ENCODE measurements at regions not wholly inside any gene's neighbourhood (a gene's known extent, or its start where the extent isn't known, plus 50 kb on each side); places are given as distances from the start of the nearest gene placed in this dataset.
"Not testable (repeated sequence)": the region's sequence is repeated elsewhere in the genome, so short reads cannot be mapped to it uniquely, and the experiment has no call there.

DNA sequence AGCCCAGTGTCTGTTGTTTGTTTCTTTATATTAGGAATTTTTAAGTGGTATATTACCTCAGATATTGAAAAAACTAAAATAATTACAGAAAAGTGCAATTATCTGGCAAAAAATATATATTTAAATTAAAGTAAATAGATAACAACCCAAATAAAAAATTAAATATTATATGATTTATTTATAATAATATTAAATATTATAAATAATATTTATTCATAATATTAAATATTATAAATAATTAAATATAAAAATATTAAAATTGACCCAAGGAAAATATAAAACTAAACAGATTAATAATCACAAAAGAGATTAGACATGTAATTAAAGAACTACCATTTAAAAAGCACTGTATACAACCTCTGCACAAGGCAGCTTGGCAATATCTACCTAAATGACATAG lies 331.9 kb upstream of the POGK start:
- no peak for DNase-seq

DNA sequence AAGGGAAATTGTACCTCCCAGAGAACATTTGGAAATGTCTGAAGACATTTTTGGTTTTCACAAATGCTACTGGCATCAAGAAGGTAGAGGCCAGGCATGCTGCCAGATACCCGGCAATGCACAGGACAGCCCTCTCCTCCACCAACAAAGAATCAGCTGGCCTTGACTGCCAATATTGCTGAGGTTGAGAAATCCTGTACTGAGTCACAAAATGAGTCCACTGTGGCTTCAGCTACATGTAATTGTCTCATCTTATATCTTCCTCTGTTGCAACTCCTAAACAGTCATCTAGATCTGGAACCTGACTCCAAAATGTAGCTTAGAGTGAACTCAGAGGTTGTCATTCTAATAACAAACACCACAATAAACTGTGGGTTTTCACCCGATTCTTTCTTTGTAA lies 327.5 kb upstream of the POGK start:
- DNase-seq = no peak

DNA sequence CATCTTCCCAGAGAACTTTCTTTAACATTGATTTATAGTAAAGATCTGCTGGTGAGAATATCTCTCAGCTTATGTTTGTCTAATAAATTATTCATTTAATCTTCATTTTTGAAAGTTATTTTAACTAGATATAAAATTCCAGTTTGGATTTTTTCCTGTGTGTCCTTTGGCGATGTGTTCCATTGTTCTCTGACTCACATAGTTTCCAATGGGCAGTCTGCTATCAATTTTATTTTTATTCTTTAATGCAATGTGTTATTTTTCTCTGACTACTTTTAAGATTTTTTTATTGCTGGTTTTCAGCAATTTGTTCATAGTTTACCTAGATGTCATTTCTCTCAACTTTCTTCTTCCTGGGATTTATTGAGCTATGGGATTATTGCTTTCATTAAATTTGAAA lies 325.2 kb upstream of the POGK start:
- DNase-seq = no peak

DNA sequence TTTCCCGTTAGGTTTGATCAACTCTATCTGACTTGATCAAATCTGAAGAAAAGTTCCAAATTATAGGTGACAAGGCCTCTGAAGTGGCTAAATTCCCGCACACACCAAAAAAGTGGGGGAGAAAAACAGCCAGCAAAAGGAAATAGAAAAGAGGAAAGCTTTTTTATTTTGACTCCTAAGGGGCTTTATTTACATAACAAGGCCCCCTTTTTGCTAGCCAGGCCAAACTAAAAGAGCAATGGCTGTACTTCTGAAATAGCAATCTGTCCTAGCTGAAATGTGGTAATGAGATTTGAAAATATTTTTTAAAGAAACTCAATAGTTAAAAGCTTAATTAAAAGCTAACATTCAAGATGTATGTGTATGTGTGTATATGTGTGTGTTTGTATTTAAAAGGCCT lies 311.5 kb upstream of the POGK start:
- no peak for DNase-seq

DNA sequence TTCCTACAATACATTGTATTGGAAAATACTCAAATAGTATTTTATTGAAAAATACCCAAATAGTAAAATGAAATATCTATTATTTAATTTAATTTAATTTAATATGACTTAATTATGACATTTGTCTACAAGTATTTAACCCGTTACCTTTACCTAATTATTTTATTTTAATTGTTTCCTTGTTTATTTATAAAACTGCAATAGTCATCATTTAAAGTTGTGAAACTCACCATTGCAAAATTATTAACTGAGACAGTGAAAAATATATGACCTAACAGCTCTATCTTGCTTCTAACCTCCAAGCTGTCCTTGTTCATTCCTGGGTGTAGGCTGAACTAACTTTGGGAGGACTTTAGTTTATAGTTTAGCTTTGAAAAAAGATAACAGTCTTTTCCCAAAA lies 300.6 kb upstream of the POGK start:
- no peak for DNase-seq

DNA sequence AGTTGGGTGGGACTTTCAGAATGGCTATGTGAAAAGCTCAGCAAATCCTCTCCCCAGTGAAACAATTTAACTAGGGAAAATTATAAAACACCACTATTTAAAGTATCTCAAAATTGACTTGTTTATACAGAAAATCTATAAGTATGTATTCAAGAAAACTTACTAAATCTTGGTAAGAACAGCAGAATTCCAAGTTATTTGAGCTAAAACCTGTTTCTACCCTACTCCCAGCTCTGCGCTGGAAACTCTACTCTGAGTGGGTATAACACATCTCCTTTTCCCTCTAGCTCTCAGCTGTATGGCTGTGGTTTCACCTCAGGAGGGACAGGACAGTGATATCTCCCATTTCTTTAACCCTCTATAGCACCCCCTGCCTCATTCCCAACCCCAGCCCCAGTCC lies 295.2 kb upstream of the POGK start:
- DNase-seq = no peak

DNA sequence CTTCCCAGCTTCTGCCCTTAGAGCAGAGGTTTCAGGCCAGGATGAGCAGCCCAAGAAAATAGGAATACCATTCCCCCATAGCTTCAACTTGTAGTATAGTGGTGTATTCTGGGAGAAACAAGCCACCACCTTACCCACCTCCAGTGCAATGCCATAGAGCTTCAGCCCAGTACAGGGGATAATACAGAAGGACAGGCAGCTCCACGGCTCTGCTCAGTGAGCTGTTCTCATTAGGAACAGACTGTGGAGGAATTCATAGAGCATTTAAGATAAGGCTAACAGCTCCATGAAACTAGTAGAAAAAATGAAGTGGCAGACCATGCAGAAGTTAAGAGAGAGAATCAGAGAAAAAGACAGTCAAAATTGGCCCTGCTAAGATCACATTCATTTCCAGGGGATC lies 294.7 kb upstream of the POGK start:
- DNase-seq = no peak

DNA sequence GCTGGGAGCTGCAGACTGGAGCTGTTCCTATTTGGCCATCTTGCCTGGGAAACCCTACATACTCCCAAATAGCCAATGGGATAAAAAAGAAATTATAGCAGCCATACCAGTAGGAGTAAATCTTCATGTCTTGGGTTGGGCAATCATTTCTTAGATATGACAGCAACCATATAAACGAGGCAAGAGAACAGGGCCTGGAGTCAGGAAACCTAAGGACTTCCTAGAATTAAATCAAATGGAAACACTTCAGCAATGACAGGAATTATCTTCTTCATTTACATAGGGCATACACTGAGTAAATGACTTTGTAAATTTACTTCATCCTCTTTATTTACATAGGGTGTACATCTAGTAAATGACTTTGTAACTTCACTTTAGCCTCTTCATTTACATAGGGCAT lies 286.6 kb upstream of the POGK start:
- DNase-seq = no peak

DNA sequence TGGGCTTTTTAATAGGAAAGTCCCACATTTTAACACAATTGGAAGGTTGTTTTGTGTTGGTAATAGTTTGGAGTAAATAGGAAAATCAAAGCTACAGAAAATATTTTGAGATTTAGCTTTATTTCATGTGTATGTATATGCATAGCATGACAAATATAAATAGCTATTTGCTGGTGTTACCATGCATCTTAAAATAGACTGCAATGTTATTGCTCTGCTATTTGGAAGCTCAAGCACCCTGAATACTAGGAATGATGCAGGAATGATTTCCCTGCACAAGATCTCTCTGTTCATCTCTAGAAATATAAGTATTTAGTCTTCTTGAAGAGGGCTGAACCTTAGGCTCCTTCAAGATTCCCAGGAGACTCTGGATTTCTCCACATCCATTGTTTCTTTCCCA lies 268.3 kb upstream of the POGK start:
- no peak for DNase-seq

DNA sequence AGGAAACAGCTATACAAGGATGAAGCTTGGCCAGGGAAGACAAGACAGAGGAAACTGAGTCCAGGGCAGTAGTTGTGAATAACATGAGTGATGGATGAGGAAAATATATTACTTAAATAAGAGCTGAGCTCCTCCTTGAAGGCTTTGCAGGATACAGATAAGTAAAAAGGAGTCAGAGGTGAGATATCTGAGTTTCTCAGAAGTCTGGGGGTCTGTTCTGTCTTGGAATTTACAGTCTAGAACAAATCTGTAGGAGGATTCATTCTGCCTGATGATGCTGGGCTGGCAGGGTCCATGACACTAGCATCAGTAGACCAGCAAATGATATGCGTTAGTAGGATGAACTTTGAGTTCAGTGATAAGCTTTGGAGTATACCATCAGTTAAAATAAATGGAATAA lies 266.1 kb upstream of the POGK start:
- DNase-seq = no peak

DNA sequence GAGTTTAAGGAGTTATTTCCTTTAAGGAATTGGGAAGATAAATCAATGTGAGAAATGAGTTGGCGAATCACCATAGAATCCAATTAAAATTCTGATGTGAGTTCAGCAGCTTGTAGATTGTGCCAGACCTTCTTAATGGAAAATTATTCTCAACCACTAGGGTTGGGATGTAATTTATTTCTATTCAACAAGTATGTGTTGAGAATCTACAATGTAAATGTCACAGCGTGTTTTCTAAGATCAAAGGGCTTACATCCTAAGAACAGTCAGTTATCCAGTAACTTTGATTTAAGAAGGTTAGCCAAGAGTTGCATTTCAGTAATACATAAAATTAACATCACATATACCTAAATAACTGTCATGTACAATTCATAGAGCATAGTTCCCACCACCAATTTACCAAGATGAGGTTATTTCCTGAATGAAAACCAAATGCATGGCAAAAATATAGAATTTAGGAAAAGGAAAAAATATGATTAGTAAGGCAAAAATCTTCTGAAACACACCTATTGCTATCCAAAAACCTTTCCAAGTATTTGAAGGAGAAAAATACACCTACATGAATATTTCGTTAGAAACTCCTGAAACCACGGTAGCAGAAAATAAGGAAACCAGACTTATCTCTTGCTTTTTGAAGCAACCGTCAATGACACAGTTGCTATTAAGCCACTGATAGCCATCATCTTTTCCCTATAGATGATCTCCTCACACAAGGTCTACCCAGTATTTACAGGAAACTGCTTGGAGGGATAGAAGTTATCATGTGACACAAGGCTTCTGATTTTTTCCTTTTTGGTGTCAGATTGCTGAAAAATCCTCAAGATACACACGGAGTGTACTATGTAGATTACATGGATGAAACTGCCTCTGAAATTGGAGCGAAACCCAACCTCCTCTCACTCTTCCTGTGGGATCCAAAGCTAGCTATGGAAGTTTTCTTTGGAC lies 259.4 kb upstream of the POGK start:
- DNase-seq = no peak

DNA sequence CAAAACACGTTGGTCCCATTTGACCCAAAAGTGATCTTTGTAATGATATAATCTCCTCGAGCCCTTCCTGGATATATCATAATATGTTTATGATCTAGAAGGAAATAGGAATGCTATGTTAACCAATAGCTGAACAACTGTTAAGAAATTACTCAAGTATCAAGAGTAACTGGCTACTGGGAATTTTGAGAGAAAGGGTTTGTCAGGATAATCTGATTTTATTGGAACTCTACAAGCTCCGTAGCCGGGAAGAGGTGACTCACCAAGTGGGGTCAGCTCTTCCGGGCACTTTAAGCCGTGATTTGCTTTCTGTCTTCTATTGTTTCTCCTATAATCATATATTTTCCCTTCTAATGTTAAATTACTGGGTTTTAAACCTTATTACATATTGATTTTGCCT lies 250.5 kb upstream of the POGK start:
- no peak for DNase-seq

DNA sequence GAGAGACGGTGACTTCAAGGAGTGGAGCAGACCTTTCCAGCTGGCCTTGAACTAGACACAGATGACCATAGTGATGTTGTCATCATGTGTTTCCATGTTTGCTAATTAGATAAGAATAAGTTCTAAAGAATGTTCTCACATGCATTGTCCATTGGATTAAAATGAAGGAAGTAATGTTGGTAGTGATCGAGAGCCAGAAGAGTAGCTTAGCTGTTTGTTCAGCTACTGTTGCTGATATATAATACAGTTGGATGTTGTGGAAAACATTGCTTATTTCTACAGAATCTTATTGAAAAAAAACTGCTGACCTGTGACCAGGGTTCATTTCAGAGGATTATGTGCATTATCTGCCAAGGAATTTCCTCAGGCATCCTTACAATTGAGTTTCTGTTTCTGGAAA lies 249.1 kb upstream of the POGK start:
- DNase-seq = no peak

DNA sequence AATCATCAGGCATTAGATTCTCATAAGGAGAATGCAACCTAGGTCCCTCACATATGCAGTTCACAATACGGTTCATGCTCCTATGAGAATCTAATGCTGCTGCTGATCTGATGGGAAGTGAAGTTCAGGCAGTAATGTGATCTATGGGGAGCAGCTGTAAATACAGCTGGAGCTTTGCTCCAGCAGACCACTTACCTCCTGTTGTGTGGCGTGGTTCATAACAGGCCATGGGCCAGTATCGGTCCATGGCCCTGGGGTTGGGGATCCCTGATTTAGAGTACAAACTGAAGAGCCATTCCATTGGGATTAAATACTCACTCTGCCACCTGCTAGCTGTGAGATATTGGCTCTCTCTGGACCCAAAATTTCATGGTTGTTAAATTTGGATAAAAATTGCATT lies 244.6 kb upstream of the POGK start:
- DNase-seq = no peak

DNA sequence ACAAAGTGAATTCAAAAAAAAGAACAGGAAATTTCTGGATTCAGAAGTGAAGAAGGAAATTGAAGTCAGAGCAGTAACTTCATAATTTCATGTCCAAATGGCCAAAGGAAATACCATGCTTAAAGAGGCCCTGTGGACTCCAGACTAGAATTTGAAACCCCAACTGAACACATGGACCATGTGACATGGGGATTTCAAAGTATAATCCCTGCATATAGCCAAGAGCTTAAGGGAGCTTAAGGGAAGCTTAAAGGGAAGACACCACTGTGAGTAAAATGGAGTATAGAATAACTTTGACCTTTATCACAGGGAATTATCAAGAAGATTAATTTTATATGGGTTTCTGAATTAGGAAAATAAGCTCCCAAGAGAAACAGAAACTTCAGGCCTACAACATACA lies 241.8 kb upstream of the POGK start:
- no peak for DNase-seq

DNA sequence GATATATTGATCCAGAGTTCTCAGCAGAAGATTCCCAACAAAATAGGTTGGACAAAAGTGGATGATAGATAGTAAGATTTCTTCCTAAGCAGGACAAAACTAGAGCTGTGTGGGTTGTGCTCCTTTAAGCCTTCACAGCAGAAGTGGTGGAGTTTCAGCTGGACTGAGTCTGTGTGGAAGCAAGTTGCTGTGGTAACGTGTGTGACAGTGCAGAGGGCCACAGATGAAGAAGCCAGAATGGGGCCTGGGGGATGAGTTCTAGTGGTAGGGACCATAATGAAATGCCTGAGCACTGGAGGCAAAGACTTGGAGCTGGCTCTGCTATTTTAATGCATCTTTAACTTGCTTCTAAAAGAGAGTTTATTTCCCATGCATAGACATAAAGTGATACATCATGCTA lies 238.7 kb upstream of the POGK start:
- no peak for DNase-seq

DNA sequence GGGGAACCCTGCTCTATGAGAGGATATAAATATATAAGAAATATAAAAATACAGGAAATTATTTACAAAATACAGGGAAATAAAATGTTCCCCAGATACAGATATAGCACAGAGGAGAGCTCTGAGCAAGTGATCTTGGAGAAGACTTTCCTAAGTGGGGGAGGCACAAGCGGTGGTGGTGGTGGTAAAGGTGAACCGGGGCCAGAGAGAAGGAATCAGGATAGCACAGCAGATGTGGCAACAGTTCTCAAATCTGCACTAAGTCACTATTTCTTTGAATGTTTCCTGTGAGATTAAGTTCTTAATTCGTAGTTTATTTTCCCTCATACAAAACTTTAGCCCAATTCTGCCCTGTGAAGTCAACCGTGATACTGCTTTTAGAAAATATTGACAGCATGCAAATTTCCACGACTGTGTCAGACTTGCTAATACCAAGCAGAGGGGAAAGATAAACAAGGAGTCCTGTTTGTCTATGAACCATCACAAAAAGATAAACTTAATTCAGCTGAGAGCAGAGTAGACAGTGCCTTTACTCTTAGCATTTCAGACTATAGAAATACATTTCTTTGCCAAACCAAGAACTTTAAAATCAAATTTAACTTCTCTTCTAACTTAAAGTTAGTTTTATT lies 237.5 kb upstream of the POGK start:
- DNase-seq = no peak

DNA sequence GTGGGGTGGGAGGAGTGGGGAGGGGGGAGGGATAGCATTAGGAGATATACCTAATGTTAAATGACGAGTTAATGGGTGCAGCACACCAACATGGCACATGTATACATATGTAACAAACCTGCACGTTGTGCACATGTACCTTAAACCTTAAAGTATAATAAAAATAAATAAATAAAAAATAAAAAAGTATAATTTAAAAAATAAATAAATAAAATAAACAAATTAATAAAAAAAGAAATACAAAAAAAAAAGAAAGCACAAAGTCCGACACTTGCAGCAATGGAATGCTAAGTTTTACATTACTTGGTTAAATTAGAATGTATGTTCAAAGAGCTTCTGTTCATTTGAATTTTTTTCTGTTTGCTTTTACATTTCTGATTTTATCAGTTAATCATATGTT lies 236.5 kb upstream of the POGK start:
- not testable (repeated sequence) for DNase-seq

DNA sequence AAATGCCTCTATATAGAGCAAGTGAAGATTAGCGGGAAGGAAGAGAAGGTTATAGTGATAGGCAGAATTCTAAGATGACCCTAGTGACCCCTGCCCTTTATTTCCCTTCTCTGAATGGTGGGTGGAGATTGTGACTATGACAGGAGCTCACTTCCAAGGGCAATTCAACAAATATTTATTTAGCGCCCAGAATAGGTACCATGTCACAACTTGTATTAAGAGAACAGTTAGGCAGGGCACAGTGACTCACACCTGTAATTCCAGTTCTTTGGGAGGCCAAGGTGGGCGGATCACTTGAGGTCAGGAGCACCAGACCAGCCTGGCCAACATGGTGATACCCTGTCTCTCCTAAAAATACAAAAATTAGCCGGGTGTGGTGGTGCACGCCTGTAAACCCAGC lies 236.0 kb upstream of the POGK start:
- no peak for DNase-seq

DNA sequence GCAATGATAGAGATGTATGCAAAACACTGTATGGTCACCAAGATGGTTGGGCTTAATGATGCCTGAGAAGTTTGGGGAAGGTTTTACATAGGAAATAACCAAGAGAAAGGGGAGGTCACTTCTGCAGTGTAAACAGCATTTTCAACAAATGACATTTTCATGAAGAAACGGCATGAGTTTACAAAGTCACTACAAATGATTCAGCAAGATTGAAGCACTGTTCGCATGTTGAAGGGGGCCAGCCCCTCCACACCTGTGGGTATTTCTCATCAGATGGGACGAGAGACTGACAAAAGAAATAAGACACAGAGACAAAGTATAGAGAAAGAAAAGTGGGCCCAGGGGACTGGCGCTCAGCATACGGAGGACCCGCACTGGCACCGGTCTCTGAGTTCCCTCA lies 234.1 kb upstream of the POGK start:
- DNase-seq = no peak

DNA sequence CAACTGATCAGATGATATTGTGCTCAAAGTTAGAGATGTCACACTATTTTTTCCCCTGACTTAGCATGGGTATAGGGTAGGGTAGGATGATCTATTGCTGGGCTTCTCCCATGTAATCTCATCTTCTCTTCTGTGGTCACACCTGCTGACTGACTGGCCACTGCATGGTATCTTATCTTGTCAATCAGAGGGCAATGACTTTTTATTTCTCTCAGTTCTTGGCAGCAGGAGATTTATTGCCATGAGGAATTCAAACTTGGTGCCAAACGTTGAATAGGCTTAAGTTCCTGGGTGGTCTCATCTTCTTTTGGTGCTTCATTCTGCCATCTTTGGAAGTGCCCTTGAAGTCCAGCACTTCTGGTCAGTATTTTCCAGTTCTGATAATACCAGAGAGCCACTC lies 226.4 kb upstream of the POGK start:
- no peak for DNase-seq

DNA sequence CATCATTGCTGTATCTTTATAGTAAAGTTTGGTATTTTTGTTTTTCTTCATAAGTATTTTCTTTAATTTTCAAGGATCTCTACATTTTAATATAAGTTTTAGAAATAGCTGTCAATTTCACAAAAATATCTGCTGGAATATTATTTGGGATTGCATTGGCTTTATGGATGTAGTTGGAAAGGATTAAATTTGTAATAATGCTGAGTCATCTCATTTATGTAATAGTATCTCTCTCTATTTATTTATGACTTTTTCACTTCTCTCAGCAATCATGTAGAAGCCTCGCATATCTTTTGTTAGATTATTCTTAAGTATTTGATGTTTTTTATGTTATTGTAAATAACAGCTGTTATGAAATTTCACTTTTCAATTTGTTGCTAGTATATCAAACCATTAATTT lies 223.1 kb upstream of the POGK start:
- DNase-seq = no peak

DNA sequence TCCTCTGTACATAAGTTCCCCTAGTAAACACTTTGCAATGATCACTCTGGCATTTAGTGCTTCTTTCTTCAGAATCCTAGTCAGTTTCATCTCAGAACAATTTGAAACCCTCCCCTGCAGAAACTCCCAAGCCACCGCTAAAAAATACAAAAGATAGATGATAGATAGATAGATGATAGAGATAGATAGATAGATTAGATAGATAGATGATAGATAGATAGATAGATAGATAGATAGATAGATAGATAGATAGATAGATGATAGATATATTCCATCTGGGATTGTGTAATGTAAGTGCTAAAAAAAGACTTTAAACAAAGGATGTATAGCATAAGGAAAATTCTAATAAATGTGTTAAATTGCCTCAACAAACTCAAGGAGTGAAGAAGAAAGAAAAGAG lies 212.6 kb upstream of the POGK start:
- no peak for DNase-seq

DNA sequence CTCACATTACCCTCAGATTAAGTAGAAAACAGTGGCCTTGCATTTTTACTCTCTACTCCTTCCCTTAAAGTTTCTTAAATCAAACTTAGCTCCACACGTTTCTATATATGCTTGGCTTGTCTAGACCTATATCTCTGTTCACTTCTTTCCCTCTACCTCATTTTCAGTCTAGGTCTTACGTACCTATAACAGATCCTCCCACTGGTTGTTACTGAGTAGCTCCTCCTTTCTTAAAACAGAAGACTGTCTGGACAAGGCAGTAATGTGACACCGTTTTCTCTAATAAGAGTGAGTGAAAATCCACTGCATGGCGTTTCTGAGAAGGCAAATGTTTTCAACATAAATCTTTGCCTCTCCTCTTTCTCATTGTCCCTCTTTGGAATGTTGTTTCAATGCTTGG lies 211.7 kb upstream of the POGK start:
- no peak for DNase-seq

DNA sequence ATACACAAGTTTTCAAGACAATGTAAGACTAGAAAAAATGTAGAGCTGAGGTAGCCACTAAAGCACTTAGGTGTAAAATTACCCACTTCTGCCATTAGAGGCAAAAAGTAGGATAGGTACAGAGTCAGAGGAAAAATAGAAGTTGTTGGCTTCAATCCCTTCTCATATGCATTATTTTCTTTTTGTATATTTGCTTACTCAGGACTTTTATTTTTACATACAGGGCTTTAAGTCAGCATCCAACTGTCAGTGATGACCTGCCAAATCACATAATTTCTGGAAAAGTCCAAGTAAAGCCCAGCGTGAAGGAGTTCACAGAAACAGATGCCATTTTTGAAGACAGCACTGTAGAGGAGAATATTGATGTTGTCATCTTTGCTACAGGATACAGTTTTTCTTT lies 211.0 kb upstream of the POGK start:
- DNase-seq = no peak
